LNCAP (cell line): ENCODE measurements at regions not wholly inside any gene's neighbourhood (a gene's known extent, or its start where the extent isn't known, plus 50 kb on each side); places are given as distances from the start of the nearest gene placed in this dataset.
A peak's percentile ranks its signal among the peaks of the same experiment; 100 is the strongest.

Experiments
- CTCF ChIP-seq: fragments of 450-650 bp; IDR thresholded peaks from 2 replicates; pipeline ENCODE4 v1.5.1; 2017; ENCODE audit warnings: mild to moderate bottlenecking

- TF ChIP-seq CTCF = no peak
Measured at GRCh38 chr18:76708071-76708721, 114.2 kb upstream of the ZNF236 start.

GRCh38 chr18:76707534-76707933, 114.8 kb upstream of the ZNF236 start:
- TF ChIP-seq CTCF = no peak

GRCh38 chr18:76699923-76700322, 122.4 kb upstream of the ZNF236 start:
- TF ChIP-seq CTCF = no peak

GRCh38 chr18:76697441-76697901, 124.9 kb upstream of the ZNF236 start:
- no peak for TF ChIP-seq CTCF

- no peak for TF ChIP-seq CTCF
Measured at GRCh38 chr18:76691800-76692199, 130.6 kb upstream of the ZNF236 start.

GRCh38 chr18:76689646-76690264, 132.6 kb upstream of the ZNF236 start:
- TF ChIP-seq CTCF = peak; percentile 38; the same call in 1 of the 2 replicates

GRCh38 chr18:76688724-76689472, 133.5 kb upstream of the ZNF236 start:
- TF ChIP-seq CTCF = no peak
